SK-N-SH treated with all-trans-retinoic acid at 6 μM for 48 hours (cell line): ENCODE measurements at regions not wholly inside any gene's neighbourhood (a gene's known extent, or its start where the extent isn't known, plus 50 kb on each side); places are given as distances from the start of the nearest gene placed in this dataset.

Experiments used
- BACH2 ChIP-seq: fragments of 250-450 bp; sonication (Bioruptor Pico); IDR thresholded peaks from 2 replicates; pipeline ENCODE4 v1.9.0; 2021; ENCODE audit warnings: mild to moderate bottlenecking, borderline replicate concordance
- CREB5 ChIP-seq: fragments of 250-450 bp; sonication (Bioruptor Pico); IDR thresholded peaks from 2 replicates; pipeline ENCODE4 v1.5.1; 2020; ENCODE audit warnings: low read depth, mild to moderate bottlenecking, moderate library complexity
- GLIS3 ChIP-seq: fragments of 250-450 bp; sonication (Bioruptor Pico); IDR thresholded peaks from 2 replicates; pipeline ENCODE4 v1.5.0; 2020; ENCODE audit warnings: mild to moderate bottlenecking, moderate library complexity
- SNAI2 ChIP-seq: fragments of 250-450 bp; sonication (Bioruptor Pico); IDR thresholded peaks from 2 replicates; pipeline ENCODE4 v1.5.0; 2020; ENCODE audit warnings: mild to moderate bottlenecking, moderate library complexity
- TOX ChIP-seq: fragments of 250-450 bp; sonication (Bioruptor Pico); IDR thresholded peaks from 2 replicates; pipeline ENCODE4 v1.8.0; 2021; ENCODE audit warnings: mild to moderate bottlenecking, moderate library complexity, borderline replicate concordance
- ZNF565 ChIP-seq: fragments of 450-650 bp; formaldehyde crosslinking; conservative IDR thresholded peaks from 2 replicates; pipeline ENCODE4 v1.5.0; 2020; ENCODE audit warnings: low read depth, mild to moderate bottlenecking, moderate library complexity

- TF ChIP-seq SNAI2 (CRISPR knock-in tag) (no peak), BACH2 (CRISPR knock-in tag) (no peak), GLIS3 (CRISPR knock-in tag) (no peak), CREB5 (CRISPR knock-in tag) (no peak), TOX (no peak), ZNF565 (CRISPR knock-in tag) (no peak)
These were observed 80.7 kb downstream of the MYL12B start for GRCh38 chr18:3342628-3343027.
